Ascending aorta (tissue), 2 donors: ENCODE measurements at regions not wholly inside any gene's neighbourhood (a gene's known extent, or its start where the extent isn't known, plus 50 kb on each side); places are given as distances from the start of the nearest gene placed in this dataset.

ENCODE experiments used
- DNase-seq, 2 donors: peaks; one replicate each; pipeline ENCODE4 v3.0.0-alpha.2; 2019; ENCODE audit warnings: low spot score in 2 of 2
- H3K27ac ChIP-seq, 2 donors: fragments of 200-600 bp; sonication (generic); one replicate each; pipeline ENCODE4 v1.5.1; 2016 to 2017; ENCODE audit warnings: mild to moderate bottlenecking in 1 of 2
- H3K27me3 ChIP-seq: fragments of 200-600 bp; sonication (generic); one replicate; pipeline ENCODE4 v1.5.1; 2017
- H3K36me3 ChIP-seq, 2 donors: fragments of 200-600 bp; sonication (generic); one replicate each; pipeline ENCODE4 v1.5.1; 2016
- H3K4me1 ChIP-seq, 2 donors: fragments of 200-600 bp; sonication (generic); one replicate each; pipeline ENCODE4 v1.5.1; 2016 to 2017; ENCODE audit warnings: mild to moderate bottlenecking in 1 of 2
- H3K4me3 ChIP-seq, 2 donors: fragments of 200-600 bp; sonication (generic); one replicate each; pipeline ENCODE4 v1.5.1; 2016 to 2017; ENCODE audit warnings: mild to moderate bottlenecking in 1 of 2
- H3K9me3 ChIP-seq, 2 donors: fragments of 200-600 bp; sonication (generic); one replicate each; pipeline ENCODE4 v1.5.1; 2016
- intact Hi-C: fragments of 100-400 bp; cut with DNase I; formaldehyde crosslinking; loops from one replicate; pipeline ENCODE4 v1.15.1; 2023
- TF ChIP-seq, protein P1 (sequence below), 3 experiments: fragments of 200-600 bp in 2 of 3; fragments of 450-650 bp in 1 of 3; sonication (generic) in 2 of 3; IDR thresholded peaks; one replicate each; pipeline ENCODE4 v1.5.1; 2016 to 2019; ENCODE audit warnings: antibody characterized with exemption in 3 of 3, mild to moderate bottlenecking in 1 of 3, moderate library complexity in 1 of 3

DNA sequence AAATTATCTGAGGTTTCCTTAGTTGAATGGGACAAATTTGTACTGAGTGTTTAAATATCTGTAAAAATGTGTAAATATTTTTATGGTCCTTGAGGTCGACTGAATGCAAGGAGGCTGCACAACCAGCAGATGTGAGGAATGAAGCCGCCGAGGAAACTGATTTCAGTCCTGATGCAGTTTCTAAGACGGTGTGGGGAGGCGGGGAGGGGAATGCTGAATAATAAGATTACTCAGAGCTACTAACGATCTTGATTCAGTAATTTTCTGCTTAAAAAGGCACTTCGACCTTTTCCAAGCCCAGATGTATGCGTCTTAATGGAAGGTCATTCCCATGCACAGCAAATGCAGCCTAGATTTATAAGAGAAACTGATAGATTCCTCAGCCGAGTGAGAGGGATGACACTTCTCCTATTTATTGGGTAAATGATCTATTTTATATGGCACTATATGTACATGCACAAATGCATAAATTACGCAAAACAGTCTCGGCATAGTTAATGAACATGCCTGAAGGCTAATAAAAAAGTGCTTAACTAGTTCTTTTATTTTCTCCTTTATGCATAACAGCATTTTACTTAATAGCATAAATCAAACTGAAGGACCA, 167.6 kb upstream of the PITRM1 start:
- no peak overlapping the region for H3K4me3 ChIP-seq
- TF ChIP-seq, protein P1, sequence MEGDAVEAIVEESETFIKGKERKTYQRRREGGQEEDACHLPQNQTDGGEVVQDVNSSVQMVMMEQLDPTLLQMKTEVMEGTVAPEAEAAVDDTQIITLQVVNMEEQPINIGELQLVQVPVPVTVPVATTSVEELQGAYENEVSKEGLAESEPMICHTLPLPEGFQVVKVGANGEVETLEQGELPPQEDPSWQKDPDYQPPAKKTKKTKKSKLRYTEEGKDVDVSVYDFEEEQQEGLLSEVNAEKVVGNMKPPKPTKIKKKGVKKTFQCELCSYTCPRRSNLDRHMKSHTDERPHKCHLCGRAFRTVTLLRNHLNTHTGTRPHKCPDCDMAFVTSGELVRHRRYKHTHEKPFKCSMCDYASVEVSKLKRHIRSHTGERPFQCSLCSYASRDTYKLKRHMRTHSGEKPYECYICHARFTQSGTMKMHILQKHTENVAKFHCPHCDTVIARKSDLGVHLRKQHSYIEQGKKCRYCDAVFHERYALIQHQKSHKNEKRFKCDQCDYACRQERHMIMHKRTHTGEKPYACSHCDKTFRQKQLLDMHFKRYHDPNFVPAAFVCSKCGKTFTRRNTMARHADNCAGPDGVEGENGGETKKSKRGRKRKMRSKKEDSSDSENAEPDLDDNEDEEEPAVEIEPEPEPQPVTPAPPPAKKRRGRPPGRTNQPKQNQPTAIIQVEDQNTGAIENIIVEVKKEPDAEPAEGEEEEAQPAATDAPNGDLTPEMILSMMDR (IDR thresholded peaks at IDR 0.05), result no peak
- intact Hi-C loops, result no loop called here
- no peak for DNase-seq
- H3K36me3 ChIP-seq, result no peaks in the 10 kb centered on the region
- H3K27ac ChIP-seq, result no peak overlapping the region
- no peaks in the 10 kb centered on the region for H3K9me3 ChIP-seq
- no peaks in the 10 kb centered on the region for H3K27me3 ChIP-seq
- no peaks in the 10 kb centered on the region for H3K4me1 ChIP-seq

DNA sequence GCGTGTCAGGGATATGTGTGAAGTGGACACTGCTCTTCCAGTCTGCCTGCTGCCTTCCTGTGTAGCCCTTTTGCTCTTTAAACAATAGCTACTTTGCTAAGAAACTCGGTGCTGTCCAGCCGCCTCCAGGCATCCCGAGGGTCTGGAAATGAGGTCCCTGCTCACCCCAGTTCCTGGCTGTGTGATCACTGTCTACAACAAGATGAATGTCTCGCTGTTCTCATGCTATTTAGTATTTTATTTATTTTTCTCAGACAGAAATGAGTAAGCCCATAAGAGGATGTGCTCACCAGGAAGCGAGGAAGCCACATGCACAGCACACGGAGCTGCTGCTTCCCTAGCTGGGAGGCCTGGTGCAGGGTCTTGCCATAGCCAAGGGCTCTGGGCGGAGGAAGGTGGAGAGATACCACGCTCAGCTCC, 167.0 kb upstream of the PITRM1 start:
- H3K36me3 ChIP-seq, result no peaks in the 10 kb centered on the region
- no peak overlapping the region for H3K27ac ChIP-seq
- H3K4me3 ChIP-seq, result no peak overlapping the region
- TF ChIP-seq, protein P1 (IDR thresholded peaks at IDR 0.05), result no peak
- no peaks in the 10 kb centered on the region for H3K9me3 ChIP-seq
- H3K27me3 ChIP-seq, result no peaks in the 10 kb centered on the region
- intact Hi-C loops, result no loop called here
- no peaks in the 10 kb centered on the region for H3K4me1 ChIP-seq
- DNase-seq, result no peak

DNA sequence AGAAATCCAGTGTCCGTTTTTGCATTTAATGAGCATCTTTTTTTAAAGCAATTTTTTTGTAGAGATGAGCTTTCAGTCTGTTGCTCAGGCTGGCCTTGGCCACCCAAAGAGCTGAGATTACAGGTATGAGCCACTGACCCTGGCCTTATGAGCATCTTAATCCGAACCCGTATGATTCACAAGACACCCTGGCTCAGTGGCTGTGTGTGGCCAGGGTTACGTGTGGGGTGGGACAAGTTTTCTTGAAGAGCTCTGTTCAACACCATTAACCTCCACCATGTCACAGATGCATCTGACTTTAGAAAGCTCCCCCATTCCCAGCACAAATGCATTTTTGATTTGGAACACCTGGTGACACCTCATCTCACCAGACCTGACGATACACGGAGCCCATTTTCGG, 166.5 kb upstream of the PITRM1 start:
- Histone ChIP-seq H3K9me3 (no peaks in the 10 kb centered on the region), H3K4me3 (no peak overlapping the region), H3K4me1 (no peaks in the 10 kb centered on the region), H3K27me3 (no peaks in the 10 kb centered on the region), H3K36me3 (no peaks in the 10 kb centered on the region), H3K27ac (no peak overlapping the region)
- TF ChIP-seq, protein P1 (IDR thresholded peaks at IDR 0.05), result no peak
- no peak for DNase-seq
- intact Hi-C loops, result no loop called here

DNA sequence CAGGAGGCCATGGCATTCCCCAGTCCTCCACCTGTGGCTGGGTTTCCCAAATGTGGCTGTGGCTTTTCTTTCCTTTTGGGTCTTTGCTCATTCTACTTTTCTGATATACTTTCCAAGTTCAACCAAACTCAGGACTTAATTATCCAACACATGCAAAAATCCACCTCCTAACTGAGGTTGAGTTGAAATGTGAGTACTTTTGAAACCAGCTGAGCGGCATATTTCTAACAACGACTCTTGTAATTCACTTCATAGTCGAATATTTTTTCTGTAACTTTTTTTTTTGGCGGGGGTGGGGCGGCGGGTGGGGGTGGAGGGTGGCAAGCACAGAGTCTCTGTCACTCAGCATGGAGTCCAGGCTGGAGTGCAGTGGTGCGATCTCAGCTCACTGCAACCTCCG, 165.2 kb upstream of the PITRM1 start:
- Histone ChIP-seq H3K36me3 (no peaks in the 10 kb centered on the region), H3K4me3 (no peak overlapping the region), H3K27me3 (no peaks in the 10 kb centered on the region), H3K27ac (no peak overlapping the region), H3K4me1 (no peaks in the 10 kb centered on the region), H3K9me3 (no peaks in the 10 kb centered on the region)
- no peak for DNase-seq
- TF ChIP-seq, protein P1 (IDR thresholded peaks at IDR 0.05), result no peak
- intact Hi-C loops, result no loop called here

DNA sequence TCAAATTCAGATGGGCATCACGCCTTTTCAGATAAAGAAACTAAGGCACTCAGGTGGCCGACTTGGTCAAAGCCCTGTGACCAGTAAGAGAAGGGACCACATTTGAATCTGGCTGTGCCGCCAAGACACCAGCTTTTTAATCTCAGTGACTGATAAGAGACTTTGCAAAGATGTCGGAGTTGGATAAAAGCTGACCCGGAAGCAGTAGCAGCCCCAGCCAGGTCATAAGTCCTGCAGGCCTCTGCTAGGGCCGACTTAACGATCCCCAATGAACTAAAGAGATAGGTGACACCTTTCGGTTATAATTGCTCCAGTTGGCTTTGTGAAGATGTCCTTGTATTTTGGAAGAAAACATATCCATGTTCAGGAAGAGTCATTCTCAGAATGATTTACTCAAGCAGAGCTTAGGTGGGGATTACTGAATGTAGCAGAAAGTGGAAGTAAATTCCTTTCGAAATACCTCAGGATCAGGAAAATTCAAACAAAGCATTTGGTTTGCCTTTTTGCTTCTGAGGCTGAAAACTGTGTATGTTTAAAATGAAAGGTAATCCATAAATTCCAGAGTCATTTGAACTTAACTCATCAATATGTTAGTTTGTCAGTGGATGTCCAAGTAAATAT, 164.2 kb upstream of the PITRM1 start:
- no peaks in the 10 kb centered on the region for H3K9me3 ChIP-seq

More for the DNA sequence above, 164.2 kb upstream of the PITRM1 start:
- no peaks in the 10 kb centered on the region for H3K4me1 ChIP-seq
- no peak overlapping the region for H3K27ac ChIP-seq
- H3K4me3 ChIP-seq, result no peak overlapping the region
- intact Hi-C loops, result no loop called here
- TF ChIP-seq, protein P1 (IDR thresholded peaks at IDR 0.05), result no peak
- DNase-seq, result no peak
- no peaks in the 10 kb centered on the region for H3K36me3 ChIP-seq
- H3K27me3 ChIP-seq, result no peaks in the 10 kb centered on the region
